CD4-positive, alpha-beta T cell (primary cell): ENCODE measurements at regions not wholly inside any gene's neighbourhood (a gene's known extent, or its start where the extent isn't known, plus 50 kb on each side); places are given as distances from the start of the nearest gene placed in this dataset.
"Not testable (repeated sequence)": the region's sequence is repeated elsewhere in the genome, so short reads cannot be mapped to it uniquely, and the experiment has no call there.

ENCODE experiments used
- ATAC-seq: fragments of 200-7000 bp; cut with Tn5 transposase; one replicate; pipeline ENCODE4 v1.10.0; 2022; ENCODE audit warnings: mild to moderate bottlenecking; ENCODE audit not compliant: poor library complexity
- CTCF ChIA-PET: fragments of 350-600 bp; sonication (Branson Sonifier 250); formaldehyde crosslinking; loops from one replicate; lab custom pipeline; 2021; ENCODE audit warnings: antibody characterized with exemption, inconsistent platforms; lab: Charles Lee
- POLR2A ChIA-PET: fragments of 350-600 bp; sonication (Branson Sonifier 250); formaldehyde crosslinking; loops from one replicate; lab custom pipeline; 2021; ENCODE audit warnings: antibody characterized with exemption, inconsistent platforms; lab: Charles Lee
- DNase-seq, 14 experiments: peaks; one replicate each; pipeline ENCODE4 v3.0.0-alpha.2; 2013 to 2020; ENCODE audit warnings: mixed read lengths in 2 of 14
- H3K27ac ChIP-seq, 2 donors: one replicate each; pipeline versions ENCODE4 v1.5.1 to v1.7.0; 2013; ENCODE audit warnings: low read length in 2 of 2, low read depth in 1 of 2, mild to moderate bottlenecking in 1 of 2
- H3K27me3 ChIP-seq, 2 experiments: 1 replicate in 1 of 2; 2 replicates in 1 of 2; pipeline versions ENCODE4 v1.6.1 to v1.7.0; 2013; ENCODE audit warnings: low read length in 2 of 2, control low read depth in 1 of 2, mild to moderate bottlenecking in 1 of 2, moderate library complexity in 1 of 2; ENCODE audit not compliant: insufficient read depth in 2 of 2, control insufficient read depth in 1 of 2
- H3K36me3 ChIP-seq: one replicate; pipeline ENCODE4 v1.6.1; 2013; ENCODE audit warnings: low read length, control low read depth; ENCODE audit not compliant: insufficient read depth
- H3K4me1 ChIP-seq: one replicate; pipeline ENCODE4 v1.6.1; 2013; ENCODE audit warnings: low read length, control low read depth; ENCODE audit not compliant: insufficient read depth
- H3K4me3 ChIP-seq: one replicate; pipeline ENCODE4 v1.5.1; 2013; ENCODE audit warnings: mild to moderate bottlenecking, low read length, moderate library complexity
- H3K9me3 ChIP-seq, 2 experiments: 1 replicate in 1 of 2; 2 replicates in 1 of 2; pipeline versions ENCODE4 v1.6.1 to v1.7.0; 2013; ENCODE audit warnings: low read length in 2 of 2, mild to moderate bottlenecking in 2 of 2, control low read depth in 1 of 2, moderate library complexity in 1 of 2; ENCODE audit not compliant: control insufficient read depth in 1 of 2, insufficient read depth in 1 of 2
- H3K27ac Mint-ChIP-seq: one replicate; pipeline ENCODE4 v1.8.0; 2020; ENCODE audit warnings: mixed read lengths
- H3K27me3 Mint-ChIP-seq: one replicate; pipeline ENCODE4 v1.8.0; 2021; ENCODE audit warnings: mixed read lengths
- H3K36me3 Mint-ChIP-seq: one replicate; pipeline ENCODE4 v1.8.0; 2021; ENCODE audit warnings: low read depth, mixed read lengths
- H3K4me1 Mint-ChIP-seq: one replicate; pipeline ENCODE4 v1.8.0; 2021; ENCODE audit warnings: low read depth, mixed read lengths
- H3K4me3 Mint-ChIP-seq: one replicate; pipeline ENCODE4 v1.8.0; 2020; ENCODE audit warnings: mild to moderate bottlenecking, mixed read lengths
- H3K9me3 Mint-ChIP-seq: one replicate; pipeline ENCODE4 v1.8.0; 2020; ENCODE audit warnings: mixed read lengths
- intact Hi-C, 2 experiments: fragments of 100-400 bp; cut with DNase I in 1 of 2; cut with micrococcal nuclease in 1 of 2; formaldehyde crosslinking; loops; one replicate each; pipeline versions ENCODE4 v1.15.1 to v1.9.0; 2023 to 2025; cut with DNase I, micrococcal nuclease
- TF ChIP-seq, protein P1 (sequence below): fragments of 200-600 bp; IDR thresholded peaks from one replicate; pipeline ENCODE4 v1.8.0; 2022; ENCODE audit warnings: antibody characterized with exemption, mild to moderate bottlenecking

DNA sequence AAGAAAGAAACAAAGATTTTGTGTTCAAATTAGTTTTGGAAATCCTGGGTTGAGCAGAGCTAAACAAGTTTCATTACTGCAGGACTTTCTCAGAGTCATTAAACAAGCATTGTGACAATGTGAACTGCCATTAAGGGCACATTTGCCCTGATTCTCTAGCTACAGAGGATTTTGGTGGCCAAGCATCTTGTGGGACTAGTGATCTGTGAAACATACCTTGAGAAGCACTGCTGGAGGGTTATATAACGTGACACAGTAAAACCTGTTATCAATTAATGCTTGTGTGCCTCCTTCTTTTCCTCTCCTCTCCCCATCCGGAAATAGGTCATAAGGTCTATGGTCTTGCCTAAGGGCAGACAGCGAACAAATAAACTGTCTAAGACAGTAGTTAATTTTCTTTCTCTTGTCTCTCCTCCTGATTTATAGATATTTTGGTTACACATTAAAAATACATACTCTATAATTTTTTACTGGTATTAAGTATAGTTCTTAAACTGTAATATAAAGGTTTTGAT is 167.3 kb upstream of the NANOGP8 start:
- Mint-ChIP-seq H3K27me3 (no peaks in the 10 kb centered on the region), H3K36me3 (no peaks in the 10 kb centered on the region), H3K4me1 (no peaks in the 10 kb centered on the region), H3K4me3 (no peak overlapping the region), H3K9me3 (no peaks in the 10 kb centered on the region), H3K27ac (no peak overlapping the region)
- H3K9me3 ChIP-seq, result no peaks in the 10 kb centered on the region
- ATAC-seq, result no peak
- CTCF ChIA-PET, result no interaction called here
- DNase-seq, result no peak
- intact Hi-C loops, result no loop called here
- no peaks in the 10 kb centered on the region for H3K36me3 ChIP-seq
- H3K4me3 ChIP-seq, result no peak overlapping the region
- H3K27me3 ChIP-seq, result no peaks in the 10 kb centered on the region
- H3K4me1 ChIP-seq, result no peaks in the 10 kb centered on the region
- POLR2A ChIA-PET, result no interaction called here
- H3K27ac ChIP-seq, result no peak overlapping the region
- TF ChIP-seq, protein P1, sequence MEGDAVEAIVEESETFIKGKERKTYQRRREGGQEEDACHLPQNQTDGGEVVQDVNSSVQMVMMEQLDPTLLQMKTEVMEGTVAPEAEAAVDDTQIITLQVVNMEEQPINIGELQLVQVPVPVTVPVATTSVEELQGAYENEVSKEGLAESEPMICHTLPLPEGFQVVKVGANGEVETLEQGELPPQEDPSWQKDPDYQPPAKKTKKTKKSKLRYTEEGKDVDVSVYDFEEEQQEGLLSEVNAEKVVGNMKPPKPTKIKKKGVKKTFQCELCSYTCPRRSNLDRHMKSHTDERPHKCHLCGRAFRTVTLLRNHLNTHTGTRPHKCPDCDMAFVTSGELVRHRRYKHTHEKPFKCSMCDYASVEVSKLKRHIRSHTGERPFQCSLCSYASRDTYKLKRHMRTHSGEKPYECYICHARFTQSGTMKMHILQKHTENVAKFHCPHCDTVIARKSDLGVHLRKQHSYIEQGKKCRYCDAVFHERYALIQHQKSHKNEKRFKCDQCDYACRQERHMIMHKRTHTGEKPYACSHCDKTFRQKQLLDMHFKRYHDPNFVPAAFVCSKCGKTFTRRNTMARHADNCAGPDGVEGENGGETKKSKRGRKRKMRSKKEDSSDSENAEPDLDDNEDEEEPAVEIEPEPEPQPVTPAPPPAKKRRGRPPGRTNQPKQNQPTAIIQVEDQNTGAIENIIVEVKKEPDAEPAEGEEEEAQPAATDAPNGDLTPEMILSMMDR, result no peak

DNA sequence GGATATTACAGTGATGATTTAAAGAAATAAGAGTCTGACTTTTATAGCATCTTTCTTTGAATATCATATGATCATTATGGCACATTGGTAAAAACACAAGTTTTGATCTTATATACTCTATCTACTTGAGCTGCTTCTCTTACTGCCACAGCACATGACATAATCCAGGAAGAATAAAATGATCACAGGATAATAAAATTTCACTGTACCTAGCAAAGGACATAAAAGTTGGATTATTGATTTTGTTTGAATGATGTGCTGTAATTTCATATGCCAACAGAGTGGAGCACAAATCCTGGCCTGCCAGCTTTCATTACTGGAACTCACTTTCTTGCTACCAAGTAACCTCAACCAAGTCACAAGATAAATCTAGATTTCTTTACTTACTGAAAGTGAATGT is 162.1 kb upstream of the NANOGP8 start:
- CTCF ChIA-PET, result no interaction called here
- H3K27ac ChIP-seq, result no peak overlapping the region

DNA sequence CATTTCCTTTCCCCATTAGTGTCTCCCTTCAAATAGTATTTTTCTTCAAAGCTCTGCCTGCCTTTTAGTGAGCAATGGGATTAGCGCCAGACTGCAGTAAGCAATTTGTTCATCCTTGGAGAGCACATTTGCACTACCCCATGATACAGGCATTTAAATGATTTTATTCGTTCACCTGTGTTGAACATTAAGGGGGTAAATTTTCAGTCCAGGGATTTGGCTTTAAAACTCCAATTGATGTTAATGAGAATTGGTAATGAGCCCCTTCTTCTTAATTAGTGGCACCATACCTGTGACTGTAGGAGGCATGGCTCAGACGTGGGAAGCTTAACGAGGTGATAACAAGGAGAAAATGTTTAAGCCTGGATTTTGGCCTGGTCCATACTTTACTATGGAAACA is 161.4 kb upstream of the NANOGP8 start:
- ATAC-seq (no peak), DNase-seq (no peak)
- no peak overlapping the region for H3K4me3 ChIP-seq
- no peak overlapping the region for H3K27ac ChIP-seq
- H3K27me3 ChIP-seq, result no peaks in the 10 kb centered on the region
- TF ChIP-seq, protein P1, result no peak
- H3K36me3 ChIP-seq, result no peaks in the 10 kb centered on the region
- no peaks in the 10 kb centered on the region for H3K4me1 Mint-ChIP-seq
- CTCF ChIA-PET, result no interaction called here
- no peaks in the 10 kb centered on the region for H3K27me3 Mint-ChIP-seq
- no peaks in the 10 kb centered on the region for H3K4me1 ChIP-seq
- POLR2A ChIA-PET, result no interaction called here
- H3K36me3 Mint-ChIP-seq, result no peaks in the 10 kb centered on the region
- no peaks in the 10 kb centered on the region for H3K9me3 ChIP-seq
- H3K27ac Mint-ChIP-seq, result no peak overlapping the region
- H3K4me3 Mint-ChIP-seq, result no peak overlapping the region
- no peaks in the 10 kb centered on the region for H3K9me3 Mint-ChIP-seq
- intact Hi-C loops, result no loop called here

More for the DNA sequence above, 162.1 kb upstream of the NANOGP8 start:
- H3K4me3 ChIP-seq, result no peak overlapping the region
- DNase-seq, result no peak
- TF ChIP-seq, protein P1, result no peak
- no peak overlapping the region for H3K27ac Mint-ChIP-seq
- intact Hi-C loops, result no loop called here
- no peak for ATAC-seq
- H3K27me3 ChIP-seq, result no peaks in the 10 kb centered on the region
- no peaks in the 10 kb centered on the region for H3K9me3 Mint-ChIP-seq
- no peaks in the 10 kb centered on the region for H3K9me3 ChIP-seq
- H3K4me1 ChIP-seq, result no peaks in the 10 kb centered on the region
- H3K4me1 Mint-ChIP-seq, result no peaks in the 10 kb centered on the region
- POLR2A ChIA-PET, result no interaction called here
- no peaks in the 10 kb centered on the region for H3K36me3 ChIP-seq
- H3K36me3 Mint-ChIP-seq, result no peaks in the 10 kb centered on the region
- H3K27me3 Mint-ChIP-seq, result no peaks in the 10 kb centered on the region
- no peak overlapping the region for H3K4me3 Mint-ChIP-seq

DNA sequence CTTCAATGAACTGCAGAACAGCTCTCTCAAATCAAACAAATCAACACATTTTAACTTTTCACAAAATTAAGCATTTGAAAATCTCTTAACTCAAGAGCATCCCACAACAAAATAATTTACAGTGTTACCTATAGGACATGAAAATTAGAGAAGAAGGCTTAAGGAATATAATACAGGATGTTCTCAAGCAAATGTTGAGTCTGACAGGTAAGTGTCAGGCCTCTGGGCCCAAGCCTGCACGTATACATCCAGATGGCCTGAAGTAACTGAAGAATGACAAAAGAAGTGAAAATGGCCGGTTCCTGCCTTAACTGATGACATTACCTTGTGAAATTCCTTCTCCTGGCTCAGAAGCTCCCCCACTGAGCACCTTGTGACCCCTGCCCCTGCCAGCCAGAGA is 160.6 kb upstream of the NANOGP8 start:
- H3K4me3 ChIP-seq, H3K9me3 ChIP-seq, H3K36me3 ChIP-seq, H3K36me3 Mint-ChIP-seq, H3K27me3 ChIP-seq, H3K4me1 Mint-ChIP-seq, H3K4me3 Mint-ChIP-seq, H3K27ac ChIP-seq, H3K27me3 Mint-ChIP-seq, H3K4me1 ChIP-seq, DNase-seq, H3K9me3 Mint-ChIP-seq, CTCF ChIA-PET, H3K27ac Mint-ChIP-seq, POLR2A ChIA-PET, ATAC-seq, intact Hi-C loops: not testable (repeated sequence)
